SH-SY5Y (cell line): ENCODE measurements at regions not wholly inside any gene's neighbourhood (a gene's known extent, or its start where the extent isn't known, plus 50 kb on each side); places are given as distances from the start of the nearest gene placed in this dataset.

ENCODE experiments used
- GATA2 ChIP-seq: IDR thresholded peaks from 2 replicates; pipeline ENCODE4 v1.6.1; 2011; ENCODE audit warnings: mild to moderate bottlenecking, low read depth, low read length
- GATA3 ChIP-seq: IDR thresholded peaks from 2 replicates; pipeline ENCODE4 v1.6.1; 2011; ENCODE audit warnings: low read depth, mild to moderate bottlenecking, low read length, moderate library complexity

DNA sequence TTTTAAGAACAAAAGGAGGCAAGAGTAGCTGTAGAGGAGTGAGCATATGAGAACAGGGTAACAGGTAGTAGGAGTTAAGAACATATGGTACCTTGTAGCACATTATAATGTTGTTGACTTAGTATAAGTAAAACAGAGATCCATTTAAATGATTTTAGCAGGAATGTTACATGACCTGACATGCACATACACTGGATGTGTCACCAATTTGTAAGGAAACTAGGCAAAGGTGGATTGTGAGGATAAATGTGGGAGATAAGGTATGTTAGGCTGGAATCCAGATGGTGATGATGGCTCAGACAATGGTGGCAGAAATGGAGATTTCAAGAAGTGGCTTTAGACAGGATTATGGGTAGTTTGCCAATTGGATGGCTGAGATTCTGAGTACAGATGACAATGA is 443.1 kb upstream of the DAB2 start:
- TF ChIP-seq GATA2 (no peak), GATA3 (no peak)
